ENCODE measurements at regions not wholly inside any gene's neighbourhood (a gene's known extent, or its start where the extent isn't known, plus 50 kb on each side); places are given as distances from the start of the nearest gene placed in this dataset.
A peak's percentile ranks its signal among the peaks of the same experiment; 100 is the strongest.

DNA sequence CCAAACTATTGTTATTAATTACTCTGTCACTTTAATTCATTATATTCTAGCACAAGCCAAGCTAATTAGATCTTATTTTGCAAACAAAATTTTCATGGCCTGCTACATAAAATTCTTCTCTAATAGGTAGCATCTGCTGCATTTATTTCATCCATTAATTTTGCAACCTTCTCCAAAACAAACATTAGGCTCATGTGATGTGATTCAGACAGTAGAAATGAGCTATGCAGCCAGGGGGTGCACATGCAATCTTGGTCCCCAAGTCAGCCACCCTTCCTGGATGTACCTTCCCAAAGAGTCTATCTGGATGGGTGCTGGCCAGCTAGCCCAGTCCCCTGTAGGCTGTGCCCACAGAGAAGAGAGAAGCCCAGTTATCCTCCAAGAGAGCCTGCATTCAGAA lies 242.1 kb upstream of the OSR1 start:
- no peak for DNase-seq (ENCODE audit: low read depth)

DNA sequence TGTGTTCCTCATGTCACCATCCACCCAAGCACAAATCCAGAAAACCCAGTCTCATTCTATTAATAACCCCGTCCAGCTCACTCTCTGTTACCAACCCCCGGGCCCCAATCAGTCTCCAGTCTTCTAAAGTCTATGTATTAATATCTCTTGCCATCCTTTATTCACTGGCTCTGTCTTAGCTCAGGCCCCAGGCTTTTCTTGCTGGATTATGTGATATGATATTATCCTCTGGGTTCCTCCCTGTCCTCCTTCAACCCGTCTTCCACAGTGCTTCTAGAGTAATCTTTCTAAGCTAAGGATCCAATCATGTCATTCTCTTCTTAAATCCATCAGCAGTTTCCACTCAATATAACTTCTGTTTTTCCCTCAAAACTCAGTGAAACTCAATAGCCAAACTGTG lies 240.5 kb upstream of the OSR1 start:
- no peak for DNase-seq (ENCODE audit: low read depth)

DNA sequence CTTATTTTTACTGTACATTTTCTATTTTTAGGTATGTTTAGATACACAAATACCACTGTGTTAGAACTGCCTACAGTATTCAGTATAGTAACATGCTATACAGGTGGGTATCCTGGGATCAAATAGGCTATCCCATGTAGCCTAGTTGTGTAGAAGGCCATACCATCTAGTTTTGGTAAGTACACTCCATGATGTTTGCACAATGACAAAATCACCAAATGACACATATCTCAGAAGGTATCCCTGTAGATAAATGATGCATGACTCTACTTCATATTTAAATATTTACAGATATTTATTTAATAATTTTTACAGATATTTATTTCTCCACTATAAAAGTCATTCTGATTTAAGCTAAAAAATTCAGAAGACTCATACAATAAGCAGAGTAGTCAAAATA lies 233.8 kb upstream of the OSR1 start:
- no peak for DNase-seq (ENCODE audit: low read depth)

DNA sequence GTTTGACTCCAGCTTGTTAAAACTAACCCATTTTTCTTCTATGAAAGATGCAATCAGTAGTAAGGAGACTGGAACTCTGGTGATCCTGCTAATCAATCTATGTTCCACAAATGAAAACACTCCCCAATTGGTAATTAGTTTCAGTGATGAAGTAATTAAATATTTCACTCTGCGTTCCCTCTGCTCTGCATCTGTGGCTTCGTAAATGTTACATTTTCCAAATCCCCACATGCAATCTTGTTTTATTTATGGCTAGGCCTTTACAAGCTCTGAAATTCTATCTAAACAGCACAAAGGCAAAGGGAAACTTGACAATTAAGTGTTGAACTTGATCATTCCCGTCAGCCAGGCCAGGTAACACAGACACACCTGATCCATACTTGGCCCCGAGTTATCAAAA lies 231.4 kb upstream of the OSR1 start:
- DNase-seq (ENCODE audit: low read depth): no peak

DNA sequence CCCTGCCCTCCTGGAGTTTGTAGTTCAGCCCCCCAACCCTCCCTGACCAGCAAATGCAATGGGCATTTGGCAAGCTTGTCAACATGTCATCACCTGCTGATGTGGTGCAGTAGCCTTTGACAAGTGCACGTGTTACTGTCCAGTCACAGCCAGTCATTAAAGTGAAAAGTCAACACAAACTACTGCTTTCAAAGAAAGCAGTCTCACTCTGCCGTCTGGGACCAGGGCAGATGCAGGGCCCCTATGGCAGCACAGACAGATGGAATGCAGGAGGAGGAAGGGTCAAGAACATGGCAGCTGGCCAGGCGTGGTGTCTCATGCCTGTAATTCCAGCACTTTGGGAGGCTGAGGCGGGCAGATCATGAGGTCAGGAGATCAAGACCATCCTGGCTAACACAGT lies 222.4 kb upstream of the OSR1 start:
- no peak for DNase-seq (ENCODE audit: low read depth)

DNA sequence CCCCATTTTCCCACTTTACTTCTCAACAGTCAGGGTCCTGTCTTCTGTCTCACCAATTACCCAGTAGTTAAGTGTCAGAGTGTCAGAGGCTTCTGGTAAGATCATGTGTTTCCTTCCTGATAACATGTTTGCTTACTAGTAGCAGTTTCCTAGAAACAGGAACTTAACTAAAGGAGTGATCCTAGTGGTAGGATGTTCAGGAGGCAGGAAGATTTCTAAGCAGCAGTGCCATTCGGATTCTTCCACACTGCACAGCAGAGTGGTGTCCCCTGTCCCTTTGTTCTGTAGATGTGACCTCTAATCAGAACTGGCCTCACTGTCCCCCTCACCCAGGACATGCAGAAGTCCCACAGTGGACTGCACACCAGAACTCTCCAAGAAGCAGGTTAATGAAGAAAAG lies 221.8 kb upstream of the OSR1 start:
- no peak for DNase-seq (ENCODE audit: low read depth)

DNA sequence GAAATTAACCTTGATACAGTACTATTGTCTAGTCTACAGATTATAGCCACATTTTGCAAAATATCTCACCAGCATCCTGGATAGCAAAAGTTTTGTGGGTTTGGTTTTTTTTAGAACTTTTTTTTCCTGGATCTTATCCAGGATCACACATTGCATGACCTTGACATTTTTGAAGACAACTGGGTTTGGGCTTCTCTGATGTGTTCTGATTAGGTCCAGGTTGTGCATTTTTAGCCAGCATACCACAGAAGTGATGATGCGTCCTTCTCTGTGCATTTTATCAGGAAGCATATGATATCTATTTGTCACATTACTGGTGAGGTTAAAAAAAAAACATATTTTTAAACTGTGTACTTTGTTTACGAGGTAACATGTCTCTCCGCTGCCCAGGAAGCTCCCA lies 221.0 kb upstream of the OSR1 start:
- DNase-seq (ENCODE audit: low read depth): peak; percentile 42

DNA sequence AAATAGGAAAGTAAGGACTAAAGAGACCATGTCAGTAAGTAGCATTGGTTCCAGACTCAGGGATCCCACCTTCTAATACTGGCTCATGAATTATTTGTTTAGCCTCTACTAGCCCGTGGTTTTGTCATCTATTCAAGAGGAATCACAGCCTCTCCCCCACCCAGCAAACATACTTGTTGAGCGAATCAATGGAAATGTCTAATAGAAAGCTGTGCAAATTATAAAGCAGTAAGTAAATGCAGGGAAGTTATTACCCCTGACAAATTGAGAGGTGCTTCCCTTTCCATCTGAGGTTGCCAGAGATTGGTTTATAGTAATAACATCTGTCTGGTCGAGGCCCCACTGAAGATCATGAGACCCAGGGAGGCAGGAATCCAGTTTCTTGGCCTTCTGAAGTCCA lies 219.3 kb upstream of the OSR1 start:
- DNase-seq (ENCODE audit: low read depth): no peak

DNA sequence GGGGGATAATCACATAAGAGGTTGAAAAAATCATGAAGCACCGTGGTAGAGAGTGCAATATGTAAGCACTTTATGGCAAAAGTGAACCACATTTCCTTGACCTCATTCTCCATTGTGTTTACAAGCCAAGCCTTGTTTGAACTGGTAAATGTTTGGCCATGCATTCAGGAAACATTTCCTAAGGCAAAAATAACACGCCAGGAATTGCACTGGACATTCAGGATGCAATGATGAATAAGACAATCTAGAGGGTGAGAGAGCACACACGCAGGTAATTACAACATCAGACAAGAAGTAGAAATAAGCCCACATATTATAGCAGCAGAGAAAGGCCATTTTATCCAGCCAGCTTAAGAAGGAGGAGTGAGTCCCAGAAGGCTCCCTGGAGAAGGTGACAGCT lies 218.0 kb upstream of the OSR1 start:
- no peak for DNase-seq (ENCODE audit: low read depth)

DNA sequence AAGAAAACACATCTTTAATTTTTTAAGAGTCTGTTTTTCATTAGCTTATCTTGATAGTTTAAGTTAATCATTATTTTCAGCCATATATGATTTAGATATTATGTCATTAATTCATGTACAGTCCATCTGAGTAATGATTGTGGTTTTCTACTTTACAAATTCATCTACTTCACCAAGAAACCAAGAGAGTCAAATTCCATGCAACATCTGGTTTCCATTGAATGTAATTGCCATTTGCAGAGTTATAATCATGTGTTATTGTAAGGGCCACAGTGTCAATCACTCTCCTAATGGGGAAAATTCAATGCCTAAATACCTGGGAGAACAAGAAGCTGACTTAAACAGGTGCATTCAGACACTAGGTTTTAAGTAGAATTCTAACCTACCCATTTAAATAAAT lies 217.2 kb upstream of the OSR1 start:
- no peak for DNase-seq (ENCODE audit: low read depth)

DNA sequence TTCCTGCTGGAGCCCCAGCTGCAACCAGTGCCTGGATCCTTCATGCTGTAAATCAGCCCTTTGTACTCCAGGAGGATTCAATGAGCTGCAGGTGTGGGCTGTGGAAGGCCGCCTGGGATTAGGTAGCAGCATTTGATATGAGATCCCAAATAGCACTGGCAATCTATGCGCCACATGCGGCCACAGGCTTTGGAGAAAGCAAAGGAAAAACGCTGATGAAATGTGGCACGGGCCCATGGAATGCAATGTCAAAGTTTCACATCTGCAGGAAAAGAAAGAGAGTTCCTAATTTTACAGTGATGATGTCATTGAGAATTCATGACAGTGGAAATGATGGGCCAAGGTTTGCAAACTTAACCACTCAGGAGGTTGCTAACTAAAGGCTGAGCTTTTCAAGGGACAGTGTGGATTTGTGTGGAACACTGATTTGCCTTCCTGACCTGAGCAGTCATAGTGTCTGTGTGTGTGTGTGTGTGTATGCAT lies 216.4 kb upstream of the OSR1 start:
- DNase-seq (ENCODE audit: low read depth): peak; percentile 79

DNA sequence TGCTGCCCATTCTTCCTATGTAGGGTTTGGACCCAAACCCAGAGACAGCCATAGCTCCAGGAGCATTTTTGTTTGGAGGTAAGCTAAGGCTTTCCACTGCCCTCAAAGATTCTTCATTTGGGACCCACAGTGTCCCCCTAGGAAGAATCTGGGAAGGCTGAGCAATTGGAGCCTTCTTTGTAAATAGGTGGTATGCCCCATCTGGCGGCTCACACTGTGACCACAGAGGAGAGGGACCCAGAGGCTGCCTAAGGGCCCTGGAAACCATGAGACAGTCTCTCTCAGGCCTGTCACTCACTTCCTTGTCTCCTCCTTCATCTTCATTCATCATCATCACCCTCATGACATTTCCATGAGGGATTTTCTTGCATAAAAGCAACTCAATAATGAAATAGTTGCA lies 215.4 kb upstream of the OSR1 start:
- DNase-seq (ENCODE audit: low read depth): no peak

DNA sequence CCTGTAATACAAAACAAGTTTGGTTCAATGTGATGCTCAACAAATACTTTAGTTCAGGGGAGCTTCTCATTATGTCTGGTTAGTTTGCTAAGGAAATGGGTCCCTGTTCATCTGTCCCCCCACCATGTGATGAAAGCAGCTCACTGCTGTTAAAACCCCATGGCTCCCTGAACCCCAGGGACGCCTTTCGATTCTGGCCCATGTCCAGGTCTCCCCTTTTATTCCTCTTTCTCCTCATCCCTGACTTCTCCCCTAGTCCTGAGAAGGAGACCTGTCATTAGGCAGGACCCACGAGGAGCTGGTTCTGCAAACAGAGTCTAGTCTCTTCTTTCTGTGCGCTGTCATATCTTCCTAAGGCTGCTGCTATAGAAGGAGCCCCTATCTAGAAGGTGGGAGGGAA lies 213.3 kb upstream of the OSR1 start:
- DNase-seq (ENCODE audit: low read depth): no peak

DNA sequence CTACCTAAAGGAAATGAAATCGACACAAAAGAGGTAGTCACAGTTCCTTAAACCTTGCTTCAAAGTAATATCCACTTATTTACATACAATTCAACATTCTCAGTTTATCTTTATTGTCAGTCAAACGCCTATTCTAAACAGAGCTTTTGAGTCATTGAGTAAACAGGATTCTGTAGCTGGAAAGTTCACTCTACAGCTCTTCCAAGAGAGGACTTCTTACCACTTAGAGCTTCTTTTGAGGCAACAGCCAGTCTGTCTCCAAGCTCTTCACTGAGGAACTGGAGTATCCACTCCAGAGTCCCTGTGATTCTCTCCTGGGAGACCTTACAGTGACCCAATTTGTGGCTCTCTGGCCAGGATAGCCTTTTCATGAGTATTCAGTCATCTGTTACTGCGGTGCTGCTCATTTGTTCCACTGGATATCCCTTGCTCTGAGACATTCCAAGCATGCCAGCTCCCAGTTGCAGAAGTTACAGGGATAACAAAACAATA lies 210.9 kb upstream of the OSR1 start:
- DNase-seq (ENCODE audit: low read depth): no peak

DNA sequence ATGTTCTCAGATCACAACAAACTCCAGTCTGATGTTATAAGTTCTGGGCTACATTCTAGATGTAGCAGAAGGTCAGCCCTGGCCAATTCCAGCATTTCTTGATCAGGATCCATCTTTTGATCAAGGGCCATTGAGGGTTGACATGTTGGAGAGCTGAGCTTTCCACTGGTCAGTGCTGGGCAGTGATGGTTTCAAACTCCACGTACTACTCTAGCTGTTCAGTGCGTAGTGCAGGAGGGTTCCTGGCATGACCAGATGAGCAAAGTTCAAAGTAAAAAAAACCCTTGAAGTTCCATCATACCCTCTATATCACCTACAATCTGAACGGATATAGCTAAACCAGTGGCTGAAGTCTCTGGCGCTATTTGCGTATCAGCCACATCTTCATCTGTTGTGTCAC lies 210.4 kb upstream of the OSR1 start:
- DNase-seq (ENCODE audit: low read depth): no peak

DNA sequence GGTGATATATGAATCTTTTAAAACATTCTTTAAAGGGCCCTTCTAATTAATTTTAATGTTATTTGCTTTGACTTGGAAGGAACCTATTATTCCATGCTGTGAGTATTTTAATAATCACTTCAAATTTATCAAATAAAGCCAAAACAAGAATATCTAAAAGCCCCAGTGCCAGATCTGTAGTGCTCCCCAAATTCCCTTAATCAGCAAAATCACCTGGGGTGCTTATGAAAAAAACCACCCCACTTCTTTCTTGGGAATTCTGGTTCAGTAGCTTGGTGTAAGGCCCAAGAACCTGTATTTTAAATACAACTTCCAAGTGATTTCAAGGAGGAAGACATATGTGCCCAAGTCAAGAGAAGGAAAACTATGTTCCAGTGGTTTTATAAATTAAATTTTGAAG lies 202.4 kb upstream of the OSR1 start:
- DNase-seq (ENCODE audit: low read depth): no peak

DNA sequence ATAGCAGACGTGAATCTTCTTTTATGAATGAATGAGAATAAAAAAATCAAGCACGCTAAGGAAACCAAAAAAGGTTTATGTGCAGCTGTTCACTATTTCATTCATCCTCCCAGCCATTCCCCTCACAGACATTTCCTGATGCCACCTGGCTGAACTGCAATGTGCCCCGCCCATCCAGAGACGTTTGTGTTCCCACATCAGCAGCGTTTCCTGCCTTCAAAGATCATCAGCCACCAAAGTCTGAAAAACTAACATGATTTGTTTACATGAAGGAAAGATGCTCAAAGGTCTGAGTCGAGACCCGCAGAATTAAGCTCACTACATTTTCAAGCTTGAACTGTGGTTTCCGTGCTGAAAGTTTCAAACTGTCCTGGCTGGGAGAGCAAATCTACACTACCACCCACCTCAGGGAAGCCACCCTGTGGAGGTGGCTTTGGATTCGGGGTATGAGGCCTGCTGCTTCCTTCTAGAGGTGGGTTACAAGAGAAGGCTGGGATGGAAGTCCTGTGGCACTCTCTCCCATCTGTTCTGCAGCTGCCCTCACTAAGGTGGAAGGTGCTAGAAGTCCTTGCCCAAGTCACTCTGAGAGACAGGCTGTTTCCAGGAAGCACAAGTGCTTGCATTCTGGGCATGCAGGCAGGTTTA lies 201.3 kb upstream of the OSR1 start:
- DNase-seq (ENCODE audit: low read depth): no peak

DNA sequence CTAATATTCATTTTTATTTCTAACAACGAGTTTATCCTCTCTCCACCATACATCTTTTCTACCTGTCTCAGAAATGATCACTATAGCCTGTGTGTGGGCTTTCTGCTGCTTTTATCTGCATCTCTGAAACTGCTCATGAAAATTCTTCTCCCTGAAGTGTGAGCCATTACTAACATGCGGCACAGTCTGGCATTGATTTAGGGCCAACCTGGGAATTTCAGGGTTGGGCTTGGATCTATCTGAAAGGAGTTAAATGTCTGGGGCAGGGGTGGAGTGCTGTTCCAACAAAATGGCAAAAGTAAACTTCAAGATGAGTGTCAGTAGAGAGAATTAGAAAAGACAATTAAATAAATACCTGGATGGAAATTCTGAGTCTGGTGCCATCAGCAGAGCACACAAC lies 198.2 kb upstream of the OSR1 start:
- DNase-seq (ENCODE audit: low read depth): no peak

DNA sequence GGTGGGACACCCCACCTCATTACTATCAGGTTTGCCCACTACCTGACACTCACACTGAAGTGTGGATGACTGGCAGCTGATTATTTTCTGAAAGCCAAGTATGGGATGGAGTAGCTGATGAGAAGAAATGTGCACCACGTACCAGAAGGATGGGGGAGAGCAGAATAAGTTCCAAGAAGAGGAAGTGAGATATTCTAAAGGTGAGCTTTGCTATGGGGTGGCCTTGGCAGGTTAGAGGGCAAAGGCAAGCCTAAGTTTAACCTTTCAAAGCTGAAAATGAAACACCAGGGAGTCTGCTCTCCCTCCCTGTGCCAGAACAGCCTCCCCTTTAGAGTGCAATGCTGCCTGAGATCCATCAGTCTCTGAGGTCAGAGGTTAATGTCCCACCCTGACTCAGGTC lies 196.1 kb upstream of the OSR1 start:
- no peak for DNase-seq (ENCODE audit: low read depth)

DNA sequence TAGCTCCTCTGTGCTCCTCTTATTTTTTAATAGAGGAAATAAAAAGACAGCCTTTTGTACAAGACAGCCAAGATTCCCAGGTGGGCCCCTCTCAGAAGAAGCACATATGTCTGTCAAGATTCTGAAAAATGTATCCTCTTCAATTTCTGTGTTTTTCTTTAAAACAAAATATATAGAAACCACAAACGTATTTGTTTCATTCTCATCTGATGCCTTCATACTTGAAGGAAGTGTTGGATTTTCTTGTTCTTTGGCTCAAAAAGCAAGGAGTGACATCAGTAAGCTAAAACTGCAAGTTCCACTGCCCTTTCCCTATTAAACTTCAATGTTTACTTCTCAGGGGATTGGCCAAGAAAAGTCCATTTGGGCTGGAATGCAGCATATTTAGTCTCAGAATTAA lies 193.8 kb upstream of the OSR1 start:
- no peak for DNase-seq (ENCODE audit: low read depth)

DNA sequence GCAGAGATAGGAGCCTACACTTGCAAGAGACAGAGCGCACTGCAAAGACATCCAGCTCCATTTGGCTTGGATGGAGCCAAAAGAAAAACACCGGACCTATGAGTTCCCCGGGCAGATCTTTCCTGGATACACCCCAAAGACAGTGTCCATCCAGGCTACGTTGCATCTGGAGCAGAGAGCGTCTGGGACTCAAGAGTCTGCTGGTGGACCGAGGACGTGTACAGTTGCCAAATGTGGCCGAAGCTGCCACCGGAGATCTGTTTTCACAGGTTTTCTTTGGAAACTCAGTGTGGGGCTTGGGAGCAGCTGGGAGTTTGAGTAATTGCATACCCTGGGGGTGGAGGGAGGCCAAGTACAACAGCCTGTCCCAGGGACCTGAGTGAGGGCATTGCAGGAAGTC lies 192.3 kb upstream of the OSR1 start:
- DNase-seq (ENCODE audit: low read depth): no peak

DNA sequence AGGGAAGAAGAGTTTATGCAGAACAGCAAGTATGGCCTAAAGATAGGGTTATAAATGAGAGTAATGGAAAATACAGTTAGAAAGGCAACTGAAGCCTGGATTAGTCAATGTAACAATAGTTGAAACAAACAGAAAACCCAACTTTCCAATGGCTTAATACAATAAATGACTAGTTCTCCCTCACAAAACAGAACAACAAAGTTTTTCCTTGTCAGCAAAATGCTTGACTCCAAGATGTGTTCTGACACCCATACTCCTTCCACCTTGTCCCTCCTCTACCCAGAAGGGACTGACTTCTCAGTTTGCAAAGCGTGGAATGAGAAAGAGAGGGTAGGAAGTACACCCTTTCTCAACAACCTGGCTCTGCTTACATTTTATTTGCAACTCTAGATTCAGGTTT lies 191.4 kb upstream of the OSR1 start:
- no peak for DNase-seq (ENCODE audit: low read depth)

DNA sequence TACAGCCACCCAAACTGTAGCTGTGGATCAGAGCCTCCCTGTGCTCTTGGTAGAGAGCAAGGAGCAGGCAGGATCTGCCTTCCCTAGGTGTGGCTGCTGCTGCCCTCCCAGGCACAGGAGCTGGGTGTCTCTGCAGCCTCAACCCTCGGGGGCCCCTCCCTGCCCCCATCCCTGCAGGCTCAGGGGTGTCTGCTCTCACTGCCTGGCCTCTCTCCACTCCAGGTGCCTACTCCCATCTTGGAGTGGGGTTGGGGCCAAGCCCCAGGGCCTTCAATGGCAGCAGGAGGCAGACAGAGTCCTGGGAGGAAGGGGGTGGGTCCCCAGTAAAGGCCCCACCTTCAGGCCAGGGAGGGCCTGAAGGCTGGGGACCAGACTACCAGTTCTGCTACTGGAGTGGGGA lies 189.7 kb upstream of the OSR1 start:
- DNase-seq (ENCODE audit: low read depth): no peak

DNA sequence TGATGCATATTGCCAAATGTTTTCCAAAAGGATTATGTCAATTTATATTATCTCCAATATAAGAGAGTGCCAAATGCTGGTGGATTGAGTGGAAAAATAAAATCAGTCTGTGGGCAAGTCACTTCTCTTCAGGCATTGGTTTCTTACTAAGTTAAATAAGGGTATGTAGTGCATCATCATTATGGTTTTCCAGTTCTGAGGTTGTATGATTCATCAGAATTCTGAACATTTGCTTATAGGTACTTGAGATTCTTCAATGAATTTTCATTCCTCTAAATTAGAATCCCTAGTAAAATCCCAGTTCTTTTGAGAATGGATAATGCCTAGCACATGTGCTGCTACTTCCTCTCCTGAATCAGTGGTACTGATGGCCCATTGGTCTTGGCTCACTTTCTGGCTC lies 188.9 kb upstream of the OSR1 start:
- no peak for DNase-seq (ENCODE audit: low read depth)

DNA sequence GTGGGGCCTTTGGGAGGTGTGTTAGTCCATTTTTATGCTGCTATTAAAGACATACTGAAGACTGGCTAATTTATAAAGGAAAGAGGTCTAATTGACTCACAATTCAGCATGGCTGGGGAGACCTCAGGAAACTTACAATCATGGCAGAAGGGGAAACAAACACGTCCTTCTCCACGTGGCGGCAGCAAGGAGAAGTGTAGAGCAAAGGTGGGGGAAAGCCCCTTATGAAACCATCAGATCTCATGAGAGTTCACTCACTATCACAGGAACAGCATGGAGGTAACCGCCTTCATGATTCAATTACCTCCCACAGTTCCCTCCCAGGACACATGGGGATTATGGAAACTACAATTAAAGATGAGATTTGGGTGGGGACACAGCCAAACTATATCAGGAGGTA lies 187.1 kb upstream of the OSR1 start:
- no peak for DNase-seq (ENCODE audit: low read depth)

Data from HS-5 (cell line).